ENCODE measurements at regions not wholly inside any gene's neighbourhood (a gene's known extent, or its start where the extent isn't known, plus 50 kb on each side); places are given as distances from the start of the nearest gene placed in this dataset.

DNA sequence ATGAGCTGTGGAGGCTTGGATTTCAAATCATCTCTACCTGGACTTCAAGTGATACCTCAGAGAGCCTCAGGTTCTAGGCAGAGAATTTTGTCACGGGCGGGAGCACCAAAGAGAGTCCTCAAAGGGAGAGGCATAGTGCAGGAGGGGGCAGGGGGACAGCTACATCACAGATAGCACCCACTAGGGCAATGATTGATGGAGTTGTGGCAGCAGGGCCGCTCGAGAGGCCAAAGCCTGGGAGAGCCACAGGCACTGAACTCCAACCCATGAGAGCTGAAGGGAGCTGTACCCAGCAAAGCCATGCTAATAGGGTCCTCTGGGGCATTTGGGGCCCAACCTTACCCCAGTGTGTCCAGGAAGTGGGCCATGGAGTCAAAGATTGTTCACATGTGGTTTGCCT, 232.0 kb upstream of the PCDH15 start:
- TF ChIP-seq, protein P1, sequence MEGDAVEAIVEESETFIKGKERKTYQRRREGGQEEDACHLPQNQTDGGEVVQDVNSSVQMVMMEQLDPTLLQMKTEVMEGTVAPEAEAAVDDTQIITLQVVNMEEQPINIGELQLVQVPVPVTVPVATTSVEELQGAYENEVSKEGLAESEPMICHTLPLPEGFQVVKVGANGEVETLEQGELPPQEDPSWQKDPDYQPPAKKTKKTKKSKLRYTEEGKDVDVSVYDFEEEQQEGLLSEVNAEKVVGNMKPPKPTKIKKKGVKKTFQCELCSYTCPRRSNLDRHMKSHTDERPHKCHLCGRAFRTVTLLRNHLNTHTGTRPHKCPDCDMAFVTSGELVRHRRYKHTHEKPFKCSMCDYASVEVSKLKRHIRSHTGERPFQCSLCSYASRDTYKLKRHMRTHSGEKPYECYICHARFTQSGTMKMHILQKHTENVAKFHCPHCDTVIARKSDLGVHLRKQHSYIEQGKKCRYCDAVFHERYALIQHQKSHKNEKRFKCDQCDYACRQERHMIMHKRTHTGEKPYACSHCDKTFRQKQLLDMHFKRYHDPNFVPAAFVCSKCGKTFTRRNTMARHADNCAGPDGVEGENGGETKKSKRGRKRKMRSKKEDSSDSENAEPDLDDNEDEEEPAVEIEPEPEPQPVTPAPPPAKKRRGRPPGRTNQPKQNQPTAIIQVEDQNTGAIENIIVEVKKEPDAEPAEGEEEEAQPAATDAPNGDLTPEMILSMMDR (IDR thresholded peaks at IDR 0.05), result no peak
- TF ChIP-seq POLR2A (IDR thresholded peaks at IDR 0.05) (no peak), EP300 (IDR thresholded peaks at IDR 0.05) (no peak)

Data from ovary (tissue), 3 donors.